ENCODE measurements at regions not wholly inside any gene's neighbourhood (a gene's known extent, or its start where the extent isn't known, plus 50 kb on each side); places are given as distances from the start of the nearest gene placed in this dataset.
A peak's percentile ranks its signal among the peaks of the same experiment; 100 is the strongest.
"Not testable (repeated sequence)": the region's sequence is repeated elsewhere in the genome, so short reads cannot be mapped to it uniquely, and the experiment has no call there.

DNA sequence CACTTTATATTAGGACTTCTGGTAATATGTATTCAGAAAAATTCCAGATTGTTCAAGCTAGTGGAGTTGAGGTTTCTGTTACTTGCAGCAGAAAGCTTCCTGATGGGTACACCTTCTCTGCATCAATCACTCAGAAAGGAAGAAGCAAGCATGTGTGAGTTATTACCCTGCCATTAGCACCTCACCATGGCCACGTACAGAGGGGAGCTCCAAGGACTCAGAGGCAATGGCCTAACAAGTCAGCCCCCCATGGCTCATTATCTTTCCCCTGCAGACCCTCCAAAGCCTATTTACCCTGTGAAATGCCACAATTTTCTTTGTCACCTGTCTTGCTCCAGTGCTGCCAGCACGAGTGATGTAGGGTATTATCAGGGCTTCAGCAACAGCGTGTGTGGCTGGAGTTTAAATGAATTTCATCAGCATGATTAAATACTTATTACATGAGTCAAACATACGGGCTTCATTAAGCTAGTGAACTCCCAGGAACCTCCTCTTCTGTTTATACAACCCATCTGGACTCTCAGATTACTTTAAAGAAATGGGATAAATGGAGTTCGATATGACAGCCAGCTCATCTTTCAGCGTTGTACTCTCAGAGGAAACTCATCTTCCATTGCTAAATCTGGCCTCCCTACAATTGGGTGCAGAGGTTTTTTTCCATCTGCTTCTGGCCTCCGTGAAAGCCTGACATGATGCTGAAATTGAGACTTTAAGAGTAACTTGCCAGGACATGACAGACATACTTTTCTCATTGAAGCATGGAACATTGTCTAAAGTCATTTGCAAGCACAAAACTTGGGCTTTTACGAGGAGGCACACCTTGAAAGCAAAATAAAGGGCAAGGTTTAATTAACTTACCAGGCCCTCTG is 135.9 kb downstream of the TMEM30B start:
- Histone ChIP-seq H3K27me3 (ENCODE audit: control insufficient read depth in 5 of 5, insufficient read depth in 4 of 5, low read length in 5 of 5) (no peaks in the 10 kb centered on the region), H3K9ac (ENCODE audit: low read length in 5 of 5) (no peak overlapping the region), H3K4me3 (ENCODE audit: low read depth in 1 of 5, low read length in 5 of 5) (no peak overlapping the region), H3K27ac (ENCODE audit: low read depth, low read length) (peak overlapping the region; percentile 52), H3K36me3 (ENCODE audit: control insufficient read depth in 5 of 5, insufficient read depth in 5 of 5, low read length in 5 of 5) (no peaks in the 10 kb centered on the region), H3K4me1 (ENCODE audit: control insufficient read depth in 5 of 5, insufficient read depth in 5 of 5, low read length in 5 of 5) (peaks cover 0 to 13% (median 6%) of the 10 kb centered on the region in 5 donors), H3K9me3 (ENCODE audit: control insufficient read depth in 5 of 5, low read length in 5 of 5) (peaks cover 0 to 5% (median 0%) of the 10 kb centered on the region in 5 donors)

DNA sequence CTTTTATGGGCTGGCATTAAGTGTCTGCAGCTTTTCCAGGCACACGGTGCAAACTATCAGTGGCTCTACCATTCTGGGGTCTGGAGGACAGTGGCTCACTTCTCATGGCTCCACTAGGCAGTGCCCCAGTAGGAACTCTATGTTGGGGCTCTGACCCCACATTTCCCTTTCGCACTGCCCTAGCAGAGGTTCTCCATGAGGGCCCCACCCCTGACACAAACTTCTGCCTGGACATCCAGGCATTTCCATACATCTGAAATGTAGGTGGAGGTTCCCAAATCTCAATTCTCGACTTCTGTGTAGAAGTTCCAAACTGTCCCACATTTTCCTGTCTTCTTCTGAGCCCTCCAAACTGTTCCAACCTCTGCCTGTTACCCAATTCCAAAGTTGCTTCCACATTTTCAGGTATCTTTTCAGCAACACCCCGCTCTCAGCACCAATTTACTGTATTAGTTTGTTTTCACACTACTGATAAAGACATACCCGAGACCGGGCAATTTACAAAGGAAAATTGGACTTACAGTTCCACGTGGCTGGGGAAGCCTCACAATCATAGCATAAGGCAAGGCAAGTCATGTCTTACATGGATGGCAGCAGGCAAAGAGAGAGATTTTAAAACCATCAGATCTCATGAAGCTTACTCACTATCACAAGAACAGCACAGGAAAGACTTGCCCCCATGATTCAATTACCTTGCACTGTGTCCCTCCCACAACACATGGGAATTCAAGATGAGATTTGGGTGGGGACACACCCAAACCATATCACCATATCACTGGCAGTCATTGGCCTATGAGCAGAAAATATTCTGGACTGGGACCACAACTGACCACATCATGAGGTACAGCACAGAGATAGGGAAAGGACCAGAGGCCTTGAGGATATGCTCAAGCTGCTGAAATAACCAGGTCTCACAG is 136.8 kb downstream of the TMEM30B start:
- H3K27me3 ChIP-seq (ENCODE audit: control insufficient read depth in 5 of 5, insufficient read depth in 4 of 5, low read length in 5 of 5); H3K9ac ChIP-seq (ENCODE audit: low read length in 5 of 5); H3K27ac ChIP-seq (ENCODE audit: low read depth, low read length); H3K36me3 ChIP-seq (ENCODE audit: control insufficient read depth in 5 of 5, insufficient read depth in 5 of 5, low read length in 5 of 5); H3K9me3 ChIP-seq (ENCODE audit: control insufficient read depth in 5 of 5, low read length in 5 of 5); H3K4me3 ChIP-seq (ENCODE audit: low read depth in 1 of 5, low read length in 5 of 5): not testable (repeated sequence)
- peaks cover 0 to 13% (median 6%) of the 10 kb centered on the region in 5 donors for H3K4me1 ChIP-seq (ENCODE audit: control insufficient read depth in 5 of 5, insufficient read depth in 5 of 5, low read length in 5 of 5)

DNA sequence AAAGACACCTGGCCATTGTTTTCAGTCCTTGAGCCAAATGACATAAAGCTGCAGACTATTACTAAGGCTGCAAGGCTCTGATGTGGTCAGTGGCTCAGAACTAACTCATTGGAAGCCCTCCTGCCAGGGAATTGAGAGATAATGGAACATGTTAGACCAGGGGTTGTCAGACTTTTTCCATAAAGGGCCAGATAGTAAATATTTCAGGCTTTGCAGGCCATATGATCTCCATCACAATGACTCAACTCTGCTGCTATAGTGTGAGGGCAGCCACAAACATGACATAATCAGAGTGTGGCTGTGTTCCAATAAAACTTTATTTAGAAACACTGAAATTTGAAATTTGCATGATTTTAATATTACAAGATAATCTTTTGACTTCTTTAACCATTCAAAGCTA is 140.3 kb downstream of the TMEM30B start:
- no peak overlapping the region for H3K9ac ChIP-seq (ENCODE audit: low read length in 5 of 5)
- no peak overlapping the region for H3K4me3 ChIP-seq (ENCODE audit: low read depth in 1 of 5, low read length in 5 of 5)
- no peaks in the 10 kb centered on the region for H3K36me3 ChIP-seq (ENCODE audit: control insufficient read depth in 5 of 5, insufficient read depth in 5 of 5, low read length in 5 of 5)
- peaks cover 0 to 11% (median 5%) of the 10 kb centered on the region in 5 donors for H3K4me1 ChIP-seq (ENCODE audit: control insufficient read depth in 5 of 5, insufficient read depth in 5 of 5, low read length in 5 of 5)
- H3K9me3 ChIP-seq (ENCODE audit: control insufficient read depth in 5 of 5, low read length in 5 of 5) = peaks cover 0 to 5% (median 0%) of the 10 kb centered on the region in 5 donors
- H3K27me3 ChIP-seq (ENCODE audit: control insufficient read depth in 5 of 5, insufficient read depth in 4 of 5, low read length in 5 of 5) = no peaks in the 10 kb centered on the region
- no peak overlapping the region for H3K27ac ChIP-seq (ENCODE audit: low read depth, low read length)

DNA sequence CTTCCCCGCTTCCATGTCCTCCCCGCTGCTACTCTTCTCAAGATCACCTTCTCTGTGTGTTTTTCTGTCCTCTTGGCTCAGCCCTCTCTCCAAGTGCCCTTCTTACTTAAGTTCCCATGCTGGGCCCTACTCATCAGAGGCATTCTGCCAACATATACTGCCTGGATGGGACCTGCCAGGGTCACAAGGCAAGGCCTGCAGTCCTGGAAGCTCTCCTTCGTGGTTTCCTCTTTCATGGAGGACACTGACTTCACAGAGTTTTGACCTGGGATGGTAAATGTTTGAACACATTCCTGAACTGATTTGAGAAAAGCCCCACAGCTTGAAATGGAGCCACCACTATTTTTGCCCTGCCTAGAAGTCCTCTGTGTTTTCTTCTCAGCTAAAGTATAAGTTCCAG is 140.9 kb downstream of the TMEM30B start:
- H3K9ac ChIP-seq (ENCODE audit: low read length in 5 of 5) = no peak overlapping the region
- H3K9me3 ChIP-seq (ENCODE audit: control insufficient read depth in 5 of 5, low read length in 5 of 5) = peaks cover 0 to 5% (median 0%) of the 10 kb centered on the region in 5 donors

DNA sequence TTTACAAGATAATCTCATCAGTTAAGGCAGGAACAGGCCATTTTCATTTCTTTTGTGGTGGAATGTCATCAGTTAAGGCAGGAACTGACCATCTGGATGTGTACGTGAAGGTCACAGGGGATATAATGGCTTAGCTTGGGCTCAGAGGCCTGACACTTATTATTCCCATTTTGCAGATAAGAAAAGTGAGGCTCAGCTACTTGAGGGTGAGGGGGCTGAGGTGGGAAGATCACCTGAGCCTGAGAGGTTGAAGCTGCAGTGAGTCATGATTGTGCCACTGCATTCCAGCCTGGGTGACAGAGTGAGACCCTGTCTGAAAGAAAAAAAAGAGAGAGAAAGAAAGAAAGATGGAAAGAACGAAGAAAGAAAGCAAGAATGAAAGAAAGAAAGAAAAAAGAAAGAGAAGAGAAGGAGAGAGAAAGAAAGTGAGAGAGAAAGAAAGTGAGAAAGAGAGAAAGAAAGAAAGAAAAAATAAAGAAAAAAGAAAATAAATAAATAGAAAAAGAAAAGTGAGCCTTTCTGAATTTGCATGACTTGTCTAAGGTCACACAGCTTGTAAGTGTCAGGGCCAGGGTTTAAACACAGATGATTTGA is 142.0 kb downstream of the TMEM30B start:
- H3K9ac ChIP-seq (ENCODE audit: low read length in 5 of 5) = no peak overlapping the region
- H3K9me3 ChIP-seq (ENCODE audit: control insufficient read depth in 5 of 5, low read length in 5 of 5) = peaks cover 0 to 4% (median 0%) of the 10 kb centered on the region in 5 donors
- H3K27ac ChIP-seq (ENCODE audit: low read depth, low read length) = no peak overlapping the region
- H3K36me3 ChIP-seq (ENCODE audit: control insufficient read depth in 5 of 5, insufficient read depth in 5 of 5, low read length in 5 of 5) = no peaks in the 10 kb centered on the region
- no peaks in the 10 kb centered on the region for H3K27me3 ChIP-seq (ENCODE audit: control insufficient read depth in 5 of 5, insufficient read depth in 4 of 5, low read length in 5 of 5)
- H3K4me1 ChIP-seq (ENCODE audit: control insufficient read depth in 5 of 5, insufficient read depth in 5 of 5, low read length in 5 of 5) = no peaks in the 10 kb centered on the region
- H3K4me3 ChIP-seq (ENCODE audit: low read depth in 1 of 5, low read length in 5 of 5) = no peak overlapping the region

More for the DNA sequence above, 140.9 kb downstream of the TMEM30B start:
- Histone ChIP-seq H3K27me3 (ENCODE audit: control insufficient read depth in 5 of 5, insufficient read depth in 4 of 5, low read length in 5 of 5) (no peaks in the 10 kb centered on the region), H3K4me1 (ENCODE audit: control insufficient read depth in 5 of 5, insufficient read depth in 5 of 5, low read length in 5 of 5) (peaks cover 0 to 5% (median 0%) of the 10 kb centered on the region in 5 donors), H3K4me3 (ENCODE audit: low read depth in 1 of 5, low read length in 5 of 5) (no peak overlapping the region), H3K27ac (ENCODE audit: low read depth, low read length) (no peak overlapping the region), H3K36me3 (ENCODE audit: control insufficient read depth in 5 of 5, insufficient read depth in 5 of 5, low read length in 5 of 5) (no peaks in the 10 kb centered on the region)

DNA sequence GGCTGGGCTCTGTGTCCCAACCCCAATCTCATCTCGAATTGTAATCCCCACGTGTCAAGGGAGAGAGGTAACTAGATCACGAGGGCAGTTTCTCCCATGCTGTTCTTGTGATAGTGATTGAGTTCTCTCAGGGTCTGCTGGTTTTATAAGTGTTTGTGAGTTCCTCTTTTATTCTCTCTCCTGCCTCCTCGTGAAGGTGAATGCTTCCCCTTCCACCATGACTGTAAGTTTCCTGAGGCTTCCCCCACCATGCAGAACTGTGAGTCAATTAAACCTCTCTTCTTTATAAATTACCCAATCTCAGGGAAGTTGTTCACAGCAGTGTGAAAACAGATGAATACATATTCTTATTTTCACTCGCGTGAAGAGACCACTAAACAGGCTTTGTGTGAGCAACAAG is 148.2 kb downstream of the TMEM30B start:
- no peaks in the 10 kb centered on the region for H3K9me3 ChIP-seq (ENCODE audit: control insufficient read depth in 5 of 5, low read length in 5 of 5)
- no peak overlapping the region for H3K9ac ChIP-seq (ENCODE audit: low read length in 5 of 5)
- peaks cover 0 to 4% (median 0%) of the 10 kb centered on the region in 5 donors for H3K4me1 ChIP-seq (ENCODE audit: control insufficient read depth in 5 of 5, insufficient read depth in 5 of 5, low read length in 5 of 5)
- H3K27me3 ChIP-seq (ENCODE audit: control insufficient read depth in 5 of 5, insufficient read depth in 4 of 5, low read length in 5 of 5) = no peaks in the 10 kb centered on the region
- no peaks in the 10 kb centered on the region for H3K36me3 ChIP-seq (ENCODE audit: control insufficient read depth in 5 of 5, insufficient read depth in 5 of 5, low read length in 5 of 5)
- H3K4me3 ChIP-seq (ENCODE audit: low read depth in 1 of 5, low read length in 5 of 5) = no peak overlapping the region
- no peak overlapping the region for H3K27ac ChIP-seq (ENCODE audit: low read depth, low read length)

DNA sequence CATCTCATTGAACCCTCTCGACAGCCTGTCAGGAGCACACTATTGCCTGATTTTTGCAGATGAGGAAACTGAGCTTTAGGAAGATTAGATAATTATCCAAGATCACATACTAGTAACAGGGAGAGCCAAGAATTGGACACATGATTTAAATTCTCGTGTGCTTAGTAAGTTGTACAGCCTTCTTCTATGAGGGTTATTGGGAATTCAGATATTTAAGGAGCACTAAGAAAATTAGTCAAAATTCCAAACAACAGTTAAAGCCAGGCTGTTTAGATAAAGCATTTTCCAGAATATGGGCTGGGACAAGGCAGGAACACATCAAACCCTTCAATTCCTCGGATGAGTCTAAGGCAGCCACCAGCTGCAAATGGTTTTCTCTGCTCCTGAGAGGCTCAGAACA is 148.8 kb downstream of the TMEM30B start:
- Histone ChIP-seq H3K36me3 (ENCODE audit: control insufficient read depth in 5 of 5, insufficient read depth in 5 of 5, low read length in 5 of 5) (no peaks in the 10 kb centered on the region), H3K4me1 (ENCODE audit: control insufficient read depth in 5 of 5, insufficient read depth in 5 of 5, low read length in 5 of 5) (peaks cover 0 to 4% (median 0%) of the 10 kb centered on the region in 5 donors), H3K27ac (ENCODE audit: low read depth, low read length) (no peak overlapping the region), H3K4me3 (ENCODE audit: low read depth in 1 of 5, low read length in 5 of 5) (no peak overlapping the region), H3K9ac (ENCODE audit: low read length in 5 of 5) (no peak overlapping the region), H3K9me3 (ENCODE audit: control insufficient read depth in 5 of 5, low read length in 5 of 5) (no peaks in the 10 kb centered on the region), H3K27me3 (ENCODE audit: control insufficient read depth in 5 of 5, insufficient read depth in 4 of 5, low read length in 5 of 5) (no peaks in the 10 kb centered on the region)

DNA sequence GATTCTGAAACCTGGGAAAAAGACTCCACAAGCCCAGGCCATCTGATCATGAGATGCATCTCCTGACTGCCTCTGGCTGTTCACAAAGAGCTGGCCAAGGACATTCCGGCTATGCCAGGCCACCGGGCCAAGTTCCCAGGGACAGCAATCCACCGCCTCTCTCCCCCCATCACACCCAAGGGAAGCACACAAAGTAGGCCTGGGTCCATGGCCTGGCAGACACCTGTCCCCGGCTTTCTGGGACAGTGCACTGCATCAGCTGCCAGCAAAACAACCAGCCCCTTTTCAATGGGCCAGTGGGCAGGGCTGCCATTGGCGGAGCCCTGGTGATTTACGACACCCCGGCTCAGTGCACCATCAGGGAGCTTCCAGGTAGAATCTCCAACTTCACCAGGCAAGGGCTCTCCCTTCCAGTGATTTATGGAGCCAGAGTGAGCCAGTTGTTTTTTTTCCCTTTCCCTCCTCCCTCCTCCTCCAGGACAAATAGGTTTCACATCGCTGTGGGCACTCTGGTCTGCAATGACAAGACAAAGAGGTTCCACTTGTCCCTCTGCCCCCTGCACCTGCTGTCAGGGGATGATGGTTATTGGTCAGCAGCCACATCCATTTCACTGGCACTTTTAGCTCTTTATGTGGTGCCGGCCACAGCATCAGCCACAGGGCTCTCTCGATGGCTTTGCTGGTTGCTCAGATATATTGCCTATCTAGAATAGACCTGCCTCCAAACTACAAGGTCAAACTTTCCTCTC is 149.6 kb downstream of the SLC38A6 start:
- Histone ChIP-seq H3K4me1 (ENCODE audit: control insufficient read depth in 5 of 5, insufficient read depth in 5 of 5, low read length in 5 of 5) (peaks cover 0 to 10% (median 3%) of the 10 kb centered on the region in 5 donors), H3K9me3 (ENCODE audit: control insufficient read depth in 5 of 5, low read length in 5 of 5) (no peaks in the 10 kb centered on the region), H3K9ac (ENCODE audit: low read length in 5 of 5) (no peak overlapping the region), H3K4me3 (ENCODE audit: low read depth in 1 of 5, low read length in 5 of 5) (no peak overlapping the region), H3K27ac (ENCODE audit: low read depth, low read length) (no peak overlapping the region), H3K27me3 (ENCODE audit: control insufficient read depth in 5 of 5, insufficient read depth in 4 of 5, low read length in 5 of 5) (no peaks in the 10 kb centered on the region), H3K36me3 (ENCODE audit: control insufficient read depth in 5 of 5, insufficient read depth in 5 of 5, low read length in 5 of 5) (no peaks in the 10 kb centered on the region)

DNA sequence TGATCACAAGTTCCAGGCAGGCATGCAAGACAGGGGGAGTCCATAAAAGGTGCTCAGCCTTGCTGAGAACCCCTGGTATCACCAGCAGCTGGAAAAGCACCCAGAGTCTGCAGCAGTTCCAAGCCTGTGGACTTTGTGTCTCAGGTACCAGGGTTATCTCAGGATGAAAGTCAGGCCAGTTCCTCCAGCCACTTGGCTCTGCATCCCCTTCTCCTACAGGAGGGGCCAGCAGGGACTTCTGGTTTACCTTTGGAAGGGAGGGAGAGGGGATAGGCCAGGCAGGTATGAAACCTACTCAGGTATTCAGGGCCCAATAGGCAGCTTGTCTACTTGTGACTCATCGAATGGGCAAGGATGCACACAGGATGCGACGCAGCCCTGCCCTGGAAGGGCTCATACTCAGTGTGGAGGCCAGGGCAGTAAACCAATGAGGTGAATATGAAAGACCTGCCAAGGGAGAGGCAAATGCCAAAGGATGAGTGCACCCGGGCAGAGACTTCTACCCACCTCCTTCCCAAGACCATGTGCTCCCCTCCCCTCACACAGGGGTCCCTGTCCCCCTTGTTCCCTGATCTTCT is 148.2 kb downstream of the SLC38A6 start:
- no peak overlapping the region for H3K4me3 ChIP-seq (ENCODE audit: low read depth in 1 of 5, low read length in 5 of 5)
- H3K36me3 ChIP-seq (ENCODE audit: control insufficient read depth in 5 of 5, insufficient read depth in 5 of 5, low read length in 5 of 5) = no peaks in the 10 kb centered on the region
- no peaks in the 10 kb centered on the region for H3K9me3 ChIP-seq (ENCODE audit: control insufficient read depth in 5 of 5, low read length in 5 of 5)
- H3K27me3 ChIP-seq (ENCODE audit: control insufficient read depth in 5 of 5, insufficient read depth in 4 of 5, low read length in 5 of 5) = no peaks in the 10 kb centered on the region
- peaks cover 0 to 20% (median 15%) of the 10 kb centered on the region in 5 donors for H3K4me1 ChIP-seq (ENCODE audit: control insufficient read depth in 5 of 5, insufficient read depth in 5 of 5, low read length in 5 of 5)
- H3K9ac ChIP-seq (ENCODE audit: low read length in 5 of 5) = no peak overlapping the region
- no peak overlapping the region for H3K27ac ChIP-seq (ENCODE audit: low read depth, low read length)

All from subcutaneous abdominal adipose tissue (tissue), 5 donors.